Endothelial cell of umbilical vein (primary cell): ENCODE measurements at regions not wholly inside any gene's neighbourhood (a gene's known extent, or its start where the extent isn't known, plus 50 kb on each side); places are given as distances from the start of the nearest gene placed in this dataset.
"Not testable (repeated sequence)": the region's sequence is repeated elsewhere in the genome, so short reads cannot be mapped to it uniquely, and the experiment has no call there.

Experiments
- BruUV-seq: library from RNA; stranded (reverse); fragments of 400-500 nt; replicated peaks from 2 replicates; lab custom pipeline; 2021; lab: Mats Ljungman, UMichigan
- CTCF ChIA-PET: fragments of 300-600, 350-600 bp; sonication (Branson Sonifier 250); formaldehyde crosslinking; loops from one replicate; lab custom pipeline; 2021; ENCODE audit warnings: antibody characterized with exemption, inconsistent platforms; lab: Charles Lee
- POLR2A ChIA-PET: fragments of 300-600, 350-600 bp; sonication (Branson Sonifier 250); formaldehyde crosslinking; loops from one replicate; lab custom pipeline; 2021; ENCODE audit warnings: antibody characterized with exemption, inconsistent platforms; lab: Charles Lee
- DNase-seq: peaks from one replicate; pipeline ENCODE4 v3.0.0-alpha.2; 2011; ENCODE audit warnings: low read depth, low spot score
- FAIRE-seq: peaks from 2 replicates; lab custom pipeline; 2011; peaks lifted over from hg19 to GRCh38; lab: Jason Lieb, UNC
- H2AFZ ChIP-seq: 2 replicates; pipeline ENCODE4 v1.6.0; 2012; ENCODE audit warnings: low read depth, low read length, control low read depth, inconsistent platforms
- H3K27ac ChIP-seq: 2 replicates; pipeline ENCODE4 v1.5.1; 2011; ENCODE audit warnings: low read depth, mild to moderate bottlenecking, control low read depth, low read length, moderate library complexity; ENCODE audit not compliant: insufficient read depth
- H3K27me3 ChIP-seq, 2 experiments: 2 replicates each; pipeline versions ENCODE4 v1.6.0 to v1.6.1; 2011; ENCODE audit warnings: low read length in 2 of 2, mixed read lengths in 1 of 2; ENCODE audit not compliant: control insufficient read depth in 2 of 2, insufficient read depth in 2 of 2
- H3K36me3 ChIP-seq, 2 experiments: 2 replicates in 1 of 2; 3 replicates in 1 of 2; pipeline ENCODE4 v1.5.1; 2011; ENCODE audit warnings: low read length in 2 of 2, mild to moderate bottlenecking in 1 of 2, moderate library complexity in 1 of 2; ENCODE audit not compliant: control insufficient read depth in 2 of 2, insufficient read depth in 2 of 2; ENCODE audit errors: extremely low read depth in 1 of 2
- H3K4me1 ChIP-seq: 3 replicates; pipeline ENCODE4 v1.5.1; 2011; ENCODE audit warnings: mild to moderate bottlenecking, low read length; ENCODE audit not compliant: control insufficient read depth, insufficient read depth; ENCODE audit errors: extremely low read depth
- H3K4me2 ChIP-seq: 2 replicates; pipeline ENCODE4 v1.6.1; 2011; ENCODE audit warnings: low read length, control low read depth, mixed read lengths; ENCODE audit not compliant: insufficient read depth
- H3K4me3 ChIP-seq, 3 experiments: fragments of 200-600 bp in 1 of 3; sonication (generic), shearing (Covaris generic) in 1 of 3; replicated peaks in 1 of 3; 2 replicates each; pipeline ENCODE4 v1.5.1; 2011 to 2016; ENCODE audit warnings: control low read depth in 3 of 3, low read length in 3 of 3, mild to moderate bottlenecking in 2 of 3, inconsistent platforms in 1 of 3, low read depth in 1 of 3, moderate library complexity in 1 of 3; ENCODE audit not compliant: insufficient read depth in 1 of 3
- H3K79me2 ChIP-seq: 2 replicates; pipeline ENCODE4 v1.6.0; 2012; ENCODE audit warnings: low read length, inconsistent platforms; ENCODE audit not compliant: control insufficient read depth, insufficient read depth
- H3K9ac ChIP-seq: replicated peaks from 2 replicates; pipeline ENCODE3; 2011; ENCODE audit warnings: low read length, control low read depth; ENCODE audit not compliant: insufficient read depth; ENCODE audit errors: extremely low read depth
- H3K9me1 ChIP-seq: replicated peaks from 3 replicates; pipeline ENCODE4 v1.6.0; 2011; ENCODE audit warnings: mild to moderate bottlenecking, low read length; ENCODE audit not compliant: control insufficient read depth, insufficient read depth; ENCODE audit errors: extremely low read depth
- H3K9me3 ChIP-seq: replicated peaks from 2 replicates; pipeline ENCODE4 v1.5.1; 2012; ENCODE audit warnings: low read length, inconsistent platforms; ENCODE audit not compliant: control insufficient read depth, insufficient read depth
- H4K20me1 ChIP-seq: replicated peaks from 2 replicates; pipeline ENCODE3; 2011; ENCODE audit warnings: mild to moderate bottlenecking, low read length; ENCODE audit not compliant: control insufficient read depth, insufficient read depth; ENCODE audit errors: extremely low read depth
- EZH2 ChIP-seq: IDR thresholded peaks from 2 replicates; pipeline ENCODE4 v1.6.1; 2012; ENCODE audit warnings: borderline replicate concordance, low read depth, mild to moderate bottlenecking, moderate library complexity, low read length, inconsistent platforms; ENCODE audit not compliant: severe bottlenecking
- FOS ChIP-seq: IDR thresholded peaks from 2 replicates; pipeline ENCODE4 v1.6.1; 2011; ENCODE audit warnings: mild to moderate bottlenecking, low read length, moderate library complexity, borderline replicate concordance; ENCODE audit not compliant: insufficient read depth
- GATA2 ChIP-seq: IDR thresholded peaks from 2 replicates; pipeline ENCODE4 v1.7.0; 2011; ENCODE audit warnings: low read depth, mild to moderate bottlenecking, moderate library complexity, mixed read lengths, low read length; ENCODE audit not compliant: insufficient read length, insufficient read depth
- POLR2A ChIP-seq: IDR thresholded peaks from 2 replicates; pipeline ENCODE4 v1.6.1; 2012; ENCODE audit warnings: low read depth, mild to moderate bottlenecking, control low read depth, low read length
- POLR2AphosphoS5 ChIP-seq: IDR thresholded peaks from 2 replicates; pipeline ENCODE4 v1.6.1; 2012; ENCODE audit warnings: low read depth, mild to moderate bottlenecking, control low read depth, low read length, moderate library complexity; ENCODE audit not compliant: insufficient read depth
- dilution Hi-C: fragments of 300-500 bp; cut with MboI; formaldehyde crosslinking; loops from one replicate; pipeline ENCODE4 v1.15.0; 2019; ENCODE audit warnings: low sequenced_read_pairs; ENCODE audit not compliant: extremely low pct_ligation_motif_present
- intact Hi-C: fragments of 100-400 bp; cut with micrococcal nuclease; formaldehyde crosslinking; loops from one replicate; pipeline ENCODE4 v1.10.0; 2022
- TF ChIP-seq, protein P1 (sequence below): IDR thresholded peaks from 2 replicates; pipeline ENCODE4 v1.6.1; 2011; ENCODE audit not compliant: insufficient read depth, insufficient read length
- TF ChIP-seq, protein P2 (sequence below), 2 donors: IDR thresholded peaks; 1 replicate in 1 of 2; 2 replicates in 1 of 2; pipeline ENCODE4 v1.5.1; 2011; ENCODE audit warnings: low read length in 2 of 2, mild to moderate bottlenecking in 2 of 2, moderate library complexity in 2 of 2, control low read depth in 1 of 2, inconsistent platforms in 1 of 2, low read depth in 1 of 2; ENCODE audit not compliant: insufficient read depth in 1 of 2; ENCODE audit errors: extremely low read depth in 1 of 2

DNA sequence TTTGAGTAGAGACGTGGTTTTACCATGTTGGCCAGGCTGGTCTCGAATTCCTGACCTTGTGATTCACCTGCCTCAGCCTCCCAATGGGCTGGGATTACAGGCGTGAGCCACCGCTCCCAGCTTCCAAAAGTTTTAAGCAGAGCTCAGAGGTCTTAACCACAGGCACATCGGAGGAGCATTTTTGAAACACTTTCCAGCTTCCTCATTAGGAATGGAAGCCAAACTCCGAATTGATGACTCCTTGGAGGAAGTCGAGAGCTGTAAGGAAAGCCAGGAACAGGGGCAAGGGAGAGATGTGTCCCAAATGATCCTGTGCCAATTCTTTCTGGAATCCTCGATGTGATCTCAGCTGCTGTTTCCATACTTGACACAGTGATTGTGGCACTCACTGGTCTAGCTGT is 56.2 kb upstream of the CCZ1B start:
- H3K9me3 ChIP-seq, POLR2A ChIA-PET, H3K79me2 ChIP-seq: not testable (repeated sequence)

DNA sequence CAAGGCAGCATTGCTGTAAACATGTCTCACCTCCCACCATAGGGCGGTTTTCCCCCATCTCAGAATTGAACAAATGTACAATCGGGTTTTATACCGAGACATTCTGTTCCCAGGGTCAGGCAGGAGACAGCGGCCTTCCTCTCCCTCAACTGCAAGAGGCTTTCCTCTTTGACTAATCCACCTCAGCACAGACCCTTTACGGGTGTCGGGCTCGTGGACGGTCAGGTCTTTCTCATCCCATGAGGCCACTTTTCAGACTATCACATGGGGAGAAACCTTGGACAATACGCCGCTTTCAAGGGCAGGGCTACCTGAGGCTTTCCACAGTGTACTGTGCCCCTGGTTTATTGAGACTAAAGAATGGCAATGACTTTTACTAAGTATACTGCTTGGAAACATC is 57.7 kb upstream of the CCZ1B start:
- POLR2A ChIA-PET = not testable (repeated sequence)

More for the DNA sequence above, 56.2 kb upstream of the CCZ1B start:
- H3K27me3 ChIP-seq, H3K4me1 ChIP-seq, BruUV-seq, FAIRE-seq, H3K9ac ChIP-seq, DNase-seq, H3K4me2 ChIP-seq, intact Hi-C loops, H3K9me1 ChIP-seq, H3K4me3 ChIP-seq, H4K20me1 ChIP-seq, H3K27ac ChIP-seq, H3K36me3 ChIP-seq, H2AFZ ChIP-seq, dilution Hi-C loops, CTCF ChIA-PET: not testable (repeated sequence)

DNA sequence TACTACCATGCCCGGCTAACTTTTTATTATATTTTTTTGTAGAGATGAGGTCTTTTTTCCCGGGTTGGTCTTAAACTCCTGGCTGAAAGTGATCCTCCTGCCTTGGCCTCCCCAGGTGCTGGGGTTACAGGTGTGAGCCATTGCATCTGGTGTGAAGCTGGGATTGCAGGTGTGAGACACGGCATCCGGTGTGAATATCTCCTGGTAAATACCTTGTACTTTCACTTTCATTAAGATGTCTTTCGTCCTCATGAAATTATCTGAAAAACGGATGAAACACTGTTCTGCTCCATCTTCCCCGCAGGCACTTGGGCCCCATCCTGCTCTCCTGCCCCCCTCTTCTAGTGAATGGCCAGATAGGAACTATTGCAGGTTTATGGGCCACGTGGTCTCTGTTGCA is 60.1 kb upstream of the CCZ1B start:
- DNase-seq = no peak
- ChIA-PET POLR2A (no interaction called here), CTCF (no interaction called here)
- BruUV-seq = no TSS peak
- Histone ChIP-seq H3K4me3 (no peak overlapping the region), H3K36me3 (no peaks in the 10 kb centered on the region), H2AFZ (no peak overlapping the region), H3K9me3 (no peaks in the 10 kb centered on the region), H3K4me1 (no peaks in the 10 kb centered on the region), H3K79me2 (no peaks in the 10 kb centered on the region), H3K4me2 (no peak overlapping the region), H3K27ac (no peak overlapping the region), H3K9ac (no peak overlapping the region), H3K27me3 (no peaks in the 10 kb centered on the region), H4K20me1 (no peaks in the 10 kb centered on the region), H3K9me1 (no peaks in the 10 kb centered on the region)
- TF ChIP-seq POLR2AphosphoS5 (no peak), POLR2A (no peak), EZH2 (no peak), FOS (no peak), GATA2 (no peak)
- TF ChIP-seq, protein P1, sequence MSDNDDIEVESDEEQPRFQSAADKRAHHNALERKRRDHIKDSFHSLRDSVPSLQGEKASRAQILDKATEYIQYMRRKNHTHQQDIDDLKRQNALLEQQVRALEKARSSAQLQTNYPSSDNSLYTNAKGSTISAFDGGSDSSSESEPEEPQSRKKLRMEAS = no peak
- TF ChIP-seq, protein P2, sequence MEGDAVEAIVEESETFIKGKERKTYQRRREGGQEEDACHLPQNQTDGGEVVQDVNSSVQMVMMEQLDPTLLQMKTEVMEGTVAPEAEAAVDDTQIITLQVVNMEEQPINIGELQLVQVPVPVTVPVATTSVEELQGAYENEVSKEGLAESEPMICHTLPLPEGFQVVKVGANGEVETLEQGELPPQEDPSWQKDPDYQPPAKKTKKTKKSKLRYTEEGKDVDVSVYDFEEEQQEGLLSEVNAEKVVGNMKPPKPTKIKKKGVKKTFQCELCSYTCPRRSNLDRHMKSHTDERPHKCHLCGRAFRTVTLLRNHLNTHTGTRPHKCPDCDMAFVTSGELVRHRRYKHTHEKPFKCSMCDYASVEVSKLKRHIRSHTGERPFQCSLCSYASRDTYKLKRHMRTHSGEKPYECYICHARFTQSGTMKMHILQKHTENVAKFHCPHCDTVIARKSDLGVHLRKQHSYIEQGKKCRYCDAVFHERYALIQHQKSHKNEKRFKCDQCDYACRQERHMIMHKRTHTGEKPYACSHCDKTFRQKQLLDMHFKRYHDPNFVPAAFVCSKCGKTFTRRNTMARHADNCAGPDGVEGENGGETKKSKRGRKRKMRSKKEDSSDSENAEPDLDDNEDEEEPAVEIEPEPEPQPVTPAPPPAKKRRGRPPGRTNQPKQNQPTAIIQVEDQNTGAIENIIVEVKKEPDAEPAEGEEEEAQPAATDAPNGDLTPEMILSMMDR (IDR thresholded peaks at IDR 0.05; ENCODE audit: extremely low read depth in 1 of 2, insufficient read depth in 1 of 2, low read depth in 1 of 2, low read length in 2 of 2) = no peak
- dilution Hi-C loops (no loop called here), intact Hi-C loops (no loop called here)
- no peak for FAIRE-seq

More for the DNA sequence above, 57.7 kb upstream of the CCZ1B start:
- H3K36me3 ChIP-seq, dilution Hi-C loops, H4K20me1 ChIP-seq, H3K4me3 ChIP-seq, H3K9me1 ChIP-seq, CTCF ChIA-PET, H2AFZ ChIP-seq, H3K9ac ChIP-seq, H3K4me2 ChIP-seq, H3K79me2 ChIP-seq, H3K4me1 ChIP-seq, FAIRE-seq, DNase-seq, H3K27me3 ChIP-seq, BruUV-seq, H3K9me3 ChIP-seq, H3K27ac ChIP-seq: not testable (repeated sequence)
- intact Hi-C loops = loop anchor here (1.0 kb wide), 1 partner anchor 24 kb away; no protein-coding TSS in a partner anchor
